Left ventricle myocardium superior (tissue), 1 donor: ENCODE measurements at regions not wholly inside any gene's neighbourhood (a gene's known extent, or its start where the extent isn't known, plus 50 kb on each side); places are given as distances from the start of the nearest gene placed in this dataset.
"Not testable (repeated sequence)": the region's sequence is repeated elsewhere in the genome, so short reads cannot be mapped to it uniquely, and the experiment has no call there.

ENCODE experiments used
- ATAC-seq: fragments of 200-7000 bp; cut with Tn5 transposase; one replicate; pipeline ENCODE4 v1.9.1; 2020; ENCODE audit warnings: mild to moderate bottlenecking, moderate library complexity
- DNase-seq: peaks from one replicate; pipeline ENCODE4 v3.0.0-alpha.2; 2020
- intact Hi-C: fragments of 100-400 bp; cut with micrococcal nuclease; formaldehyde crosslinking; loops from one replicate; pipeline ENCODE4 v1.11.0; 2022
- donor health status: DM: no; HTN: yes; CAD: no; lungs with severe emphysema.

- ATAC-seq (no peak), DNase-seq (no peak)
- intact Hi-C loops: no loop called here
These were observed 80.0 kb downstream of the SHOX2 start for GRCh38 chr3:158026236-158026635.

- DNase-seq, intact Hi-C loops, ATAC-seq: not testable (repeated sequence)
These were observed 86.3 kb downstream of the SHOX2 start for GRCh38 chr3:158019897-158020296.

GRCh38 chr3:158018462-158018861 lies 87.8 kb downstream of the SHOX2 start:
- intact Hi-C loops: no loop called here
- ATAC-seq (no peak), DNase-seq (no peak)

GRCh38 chr3:158012901-158013300 lies 93.3 kb downstream of the SHOX2 start:
- ATAC-seq (no peak), DNase-seq (no peak)
- intact Hi-C loops: no loop called here

- DNase-seq (no peak), ATAC-seq (no peak)
- intact Hi-C loops: no loop called here
These were observed 100.7 kb downstream of the SHOX2 start for GRCh38 chr3:158005391-158006100.

GRCh38 chr3:157999246-157999645 lies 107.0 kb downstream of the SHOX2 start:
- intact Hi-C loops: no loop called here
- ATAC-seq: no peak
- DNase-seq: no peak

- intact Hi-C loops: no loop called here
- ATAC-seq (no peak), DNase-seq (no peak)
These were observed 123.9 kb downstream of the SHOX2 start for GRCh38 chr3:157982359-157982758.

GRCh38 chr3:157981819-157982218 lies 124.4 kb downstream of the SHOX2 start:
- no peak for DNase-seq
- no peak for ATAC-seq
- intact Hi-C loops: no loop called here

- ATAC-seq (no peak), DNase-seq (no peak)
- intact Hi-C loops: no loop called here
These were observed 127.2 kb downstream of the SHOX2 start for GRCh38 chr3:157979022-157979421.

GRCh38 chr3:157961665-157962064 lies 144.6 kb downstream of the SHOX2 start:
- intact Hi-C loops: no loop called here

GRCh38 chr3:157958457-157958856 lies 147.8 kb downstream of the SHOX2 start:
- intact Hi-C loops: no loop called here
- ATAC-seq: no peak
- DNase-seq: no peak

More at GRCh38 chr3:157961665-157962064, 144.6 kb downstream of the SHOX2 start:
- ATAC-seq (no peak), DNase-seq (no peak)

GRCh38 chr3:157956850-157957249 lies 149.4 kb downstream of the SHOX2 start:
- DNase-seq (no peak), ATAC-seq (no peak)
- intact Hi-C loops: no loop called here

- DNase-seq (no peak), ATAC-seq (no peak)
- intact Hi-C loops: no loop called here
These were observed 150.0 kb downstream of the SHOX2 start for GRCh38 chr3:157956176-157956575.

- ATAC-seq: no peak
- intact Hi-C loops: no loop called here
These were observed 152.7 kb downstream of the SHOX2 start for GRCh38 chr3:157953565-157953964.

GRCh38 chr3:157948605-157949383 lies 157.4 kb downstream of the SHOX2 start:
- ATAC-seq (no peak), DNase-seq (no peak)
- intact Hi-C loops: no loop called here

More at GRCh38 chr3:157953565-157953964, 152.7 kb downstream of the SHOX2 start:
- no peak for DNase-seq

GRCh38 chr3:157939166-157939565 lies 167.1 kb downstream of the SHOX2 start:
- intact Hi-C loops: no loop called here
- ATAC-seq: no peak

GRCh38 chr3:157938154-157938779 lies 168.0 kb downstream of the SHOX2 start:
- intact Hi-C loops: no loop called here
- no peak for DNase-seq

More at GRCh38 chr3:157939166-157939565, 167.1 kb downstream of the SHOX2 start:
- DNase-seq: no peak

GRCh38 chr3:157931517-157931916 lies 174.7 kb downstream of the SHOX2 start:
- intact Hi-C loops: no loop called here
- DNase-seq: no peak
- ATAC-seq: no peak

More at GRCh38 chr3:157938154-157938779, 168.0 kb downstream of the SHOX2 start:
- ATAC-seq: no peak

GRCh38 chr3:157930000-157930780 lies 176.0 kb downstream of the SHOX2 start:
- DNase-seq (no peak), ATAC-seq (no peak)
- intact Hi-C loops: no loop called here
